AG04449 (cell line): ENCODE measurements at regions not wholly inside any gene's neighbourhood (a gene's known extent, or its start where the extent isn't known, plus 50 kb on each side); places are given as distances from the start of the nearest gene placed in this dataset.

ENCODE experiments used
- CTCF ChIA-PET: fragments of 350-600 bp; formaldehyde crosslinking; extraction: SDS; loops from one replicate; lab custom pipeline; 2021; ENCODE audit warnings: antibody characterized with exemption; lab: Yijun Ruan, JAX
- POLR2A ChIA-PET: fragments of 400-600, 350-600 bp; formaldehyde crosslinking; extraction: SDS; loops from one replicate; lab custom pipeline; 2020; ENCODE audit warnings: antibody characterized with exemption, inconsistent platforms; lab: Yijun Ruan, JAX
- DNase-seq: peaks from one replicate; pipeline ENCODE4 v3.0.0-alpha.2; 2010; ENCODE audit warnings: low read depth, low spot score
- H3K4me3 ChIP-seq: 2 replicates; pipeline ENCODE4 v1.5.1; 2011; ENCODE audit warnings: low read depth, mild to moderate bottlenecking, control low read depth, low read length
- CTCF ChIP-seq: IDR thresholded peaks from one replicate; pipeline ENCODE4 v1.5.1; 2011; ENCODE audit warnings: mild to moderate bottlenecking, moderate library complexity, low read length, control low read depth, inconsistent platforms; ENCODE audit not compliant: insufficient read depth; ENCODE audit errors: missing control alignments

- DNase-seq = no peak
- POLR2A ChIA-PET = no interaction called here
Measured at GRCh38 chr10:83354456-83354855, 784.9 kb upstream of the GHITM start.

GRCh38 chr10:83357004-83357403, 782.3 kb upstream of the GHITM start:
- no peak for DNase-seq
- TF ChIP-seq CTCF = no peak
- CTCF ChIA-PET = no interaction called here
- POLR2A ChIA-PET = no interaction called here
- no peak overlapping the region for H3K4me3 ChIP-seq

More at GRCh38 chr10:83354456-83354855, 784.9 kb upstream of the GHITM start:
- CTCF ChIA-PET = no interaction called here
- TF ChIP-seq CTCF = no peak
- H3K4me3 ChIP-seq = no peak overlapping the region

- no peak for TF ChIP-seq CTCF
- ChIA-PET POLR2A (no interaction called here), CTCF (no interaction called here)
- H3K4me3 ChIP-seq = no peak overlapping the region
- DNase-seq = no peak
Measured at GRCh38 chr10:83357627-83358026, 781.7 kb upstream of the GHITM start.

- CTCF ChIA-PET = no interaction called here
- POLR2A ChIA-PET = no interaction called here
- H3K4me3 ChIP-seq = no peak overlapping the region
- no peak for DNase-seq
- no peak for TF ChIP-seq CTCF
Measured at GRCh38 chr10:83367036-83367435, 772.3 kb upstream of the GHITM start.

GRCh38 chr10:83371696-83372490, 767.4 kb upstream of the GHITM start:
- no peak for TF ChIP-seq CTCF

GRCh38 chr10:83372646-83373045, 766.7 kb upstream of the GHITM start:
- TF ChIP-seq CTCF = no peak
- H3K4me3 ChIP-seq = no peak overlapping the region
- ChIA-PET CTCF (no interaction called here), POLR2A (no interaction called here)
- DNase-seq = no peak

More at GRCh38 chr10:83371696-83372490, 767.4 kb upstream of the GHITM start:
- H3K4me3 ChIP-seq = no peak overlapping the region
- no peak for DNase-seq
- ChIA-PET CTCF (no interaction called here), POLR2A (no interaction called here)
